ENCODE measurements at regions not wholly inside any gene's neighbourhood (a gene's known extent, or its start where the extent isn't known, plus 50 kb on each side); places are given as distances from the start of the nearest gene placed in this dataset.

DNA sequence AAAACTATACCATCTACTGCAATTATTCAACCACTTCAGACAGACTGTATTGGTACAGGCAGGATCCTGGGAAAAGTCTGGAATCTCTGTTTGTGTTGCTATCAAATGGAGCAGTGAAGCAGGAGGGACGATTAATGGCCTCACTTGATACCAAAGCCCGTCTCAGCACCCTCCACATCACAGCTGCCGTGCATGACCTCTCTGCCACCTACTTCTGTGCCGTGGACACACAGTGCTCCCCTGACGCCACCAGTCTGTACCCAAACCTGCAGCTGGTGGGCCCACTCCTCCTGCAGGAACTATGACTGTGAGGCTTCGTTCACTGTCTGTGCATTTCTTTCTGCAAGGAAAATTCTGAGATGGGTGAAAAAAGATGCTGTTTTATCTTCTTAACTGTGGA, 284.7 kb downstream of the DAD1 start:
- TF ChIP-seq RAD21 (IDR thresholded peaks at IDR 0.05; ENCODE audit: low read depth): no peak
- no peak for TF ChIP-seq ZBTB7A (IDR thresholded peaks at IDR 0.05; ENCODE audit: low read depth)
- no peak for TF ChIP-seq YY1 (IDR thresholded peaks at IDR 0.05; ENCODE audit: low read depth)
- no peak for TF ChIP-seq TEAD4 (IDR thresholded peaks at IDR 0.05)
- no peak for TF ChIP-seq CEBPB (IDR thresholded peaks at IDR 0.05)
- TF ChIP-seq TCF12 (IDR thresholded peaks at IDR 0.05; ENCODE audit: low read depth): no peak
- TF ChIP-seq FOXM1 (IDR thresholded peaks at IDR 0.05; ENCODE audit: borderline replicate concordance, low read depth): no peak
- TF ChIP-seq, protein P1, sequence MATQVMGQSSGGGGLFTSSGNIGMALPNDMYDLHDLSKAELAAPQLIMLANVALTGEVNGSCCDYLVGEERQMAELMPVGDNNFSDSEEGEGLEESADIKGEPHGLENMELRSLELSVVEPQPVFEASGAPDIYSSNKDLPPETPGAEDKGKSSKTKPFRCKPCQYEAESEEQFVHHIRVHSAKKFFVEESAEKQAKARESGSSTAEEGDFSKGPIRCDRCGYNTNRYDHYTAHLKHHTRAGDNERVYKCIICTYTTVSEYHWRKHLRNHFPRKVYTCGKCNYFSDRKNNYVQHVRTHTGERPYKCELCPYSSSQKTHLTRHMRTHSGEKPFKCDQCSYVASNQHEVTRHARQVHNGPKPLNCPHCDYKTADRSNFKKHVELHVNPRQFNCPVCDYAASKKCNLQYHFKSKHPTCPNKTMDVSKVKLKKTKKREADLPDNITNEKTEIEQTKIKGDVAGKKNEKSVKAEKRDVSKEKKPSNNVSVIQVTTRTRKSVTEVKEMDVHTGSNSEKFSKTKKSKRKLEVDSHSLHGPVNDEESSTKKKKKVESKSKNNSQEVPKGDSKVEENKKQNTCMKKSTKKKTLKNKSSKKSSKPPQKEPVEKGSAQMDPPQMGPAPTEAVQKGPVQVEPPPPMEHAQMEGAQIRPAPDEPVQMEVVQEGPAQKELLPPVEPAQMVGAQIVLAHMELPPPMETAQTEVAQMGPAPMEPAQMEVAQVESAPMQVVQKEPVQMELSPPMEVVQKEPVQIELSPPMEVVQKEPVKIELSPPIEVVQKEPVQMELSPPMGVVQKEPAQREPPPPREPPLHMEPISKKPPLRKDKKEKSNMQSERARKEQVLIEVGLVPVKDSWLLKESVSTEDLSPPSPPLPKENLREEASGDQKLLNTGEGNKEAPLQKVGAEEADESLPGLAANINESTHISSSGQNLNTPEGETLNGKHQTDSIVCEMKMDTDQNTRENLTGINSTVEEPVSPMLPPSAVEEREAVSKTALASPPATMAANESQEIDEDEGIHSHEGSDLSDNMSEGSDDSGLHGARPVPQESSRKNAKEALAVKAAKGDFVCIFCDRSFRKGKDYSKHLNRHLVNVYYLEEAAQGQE (IDR thresholded peaks at IDR 0.05; ENCODE audit: low read depth): no peak
- TF ChIP-seq, protein P2, sequence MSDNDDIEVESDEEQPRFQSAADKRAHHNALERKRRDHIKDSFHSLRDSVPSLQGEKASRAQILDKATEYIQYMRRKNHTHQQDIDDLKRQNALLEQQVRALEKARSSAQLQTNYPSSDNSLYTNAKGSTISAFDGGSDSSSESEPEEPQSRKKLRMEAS (IDR thresholded peaks at IDR 0.05): no peak
- TF ChIP-seq CREB1 (IDR thresholded peaks at IDR 0.05; ENCODE audit: low read depth): no peak
- no peak for TF ChIP-seq NFIC (IDR thresholded peaks at IDR 0.05)

DNA sequence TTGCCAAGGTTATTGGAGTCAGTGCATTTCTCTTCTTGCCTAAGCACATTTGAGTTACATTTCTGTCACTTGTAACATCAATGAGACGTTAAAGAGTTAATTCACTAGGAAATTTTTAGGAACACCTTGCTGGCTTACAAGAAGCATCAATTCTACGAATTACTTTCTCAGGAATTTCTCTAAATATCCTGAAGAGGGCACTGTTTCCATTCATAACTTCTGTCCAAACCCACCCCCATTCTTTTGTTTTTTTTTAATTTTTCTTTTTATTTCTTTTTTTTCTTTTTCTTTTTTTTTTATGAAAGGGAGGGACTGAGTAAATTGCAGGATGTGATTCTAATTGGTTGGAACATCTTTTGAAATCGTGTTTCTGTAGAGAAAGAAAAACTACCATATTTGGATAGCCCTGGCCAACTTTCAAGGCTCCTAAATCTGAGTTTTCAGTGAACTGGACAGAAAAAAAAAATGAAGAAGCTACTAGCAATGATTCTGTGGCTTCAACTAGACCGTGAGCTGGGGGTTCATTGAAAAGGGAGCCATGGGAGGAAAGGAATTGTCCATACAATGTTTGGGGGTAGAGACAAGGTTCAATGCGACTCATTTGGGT, 285.3 kb downstream of the DAD1 start:
- TF ChIP-seq FOXM1 (IDR thresholded peaks at IDR 0.05; ENCODE audit: borderline replicate concordance, low read depth): 0 out of 2 replicates have a peak, but pooled peaks have one; percentile 45
- TF ChIP-seq TAF1 (IDR thresholded peaks at IDR 0.05; ENCODE audit: low read depth): no peak
- TF ChIP-seq, protein P2 (IDR thresholded peaks at IDR 0.05): no peak
- no peak for TF ChIP-seq EP300 (IDR thresholded peaks at IDR 0.05; ENCODE audit: borderline replicate concordance)
- TF ChIP-seq NFIC (IDR thresholded peaks at IDR 0.05): no peak
- peak; percentile 38; the same call in 1 of the 2 replicates for TF ChIP-seq RAD21 (IDR thresholded peaks at IDR 0.05; ENCODE audit: low read depth)
- TF ChIP-seq CREB1 (IDR thresholded peaks at IDR 0.05; ENCODE audit: low read depth): no peak

DNA sequence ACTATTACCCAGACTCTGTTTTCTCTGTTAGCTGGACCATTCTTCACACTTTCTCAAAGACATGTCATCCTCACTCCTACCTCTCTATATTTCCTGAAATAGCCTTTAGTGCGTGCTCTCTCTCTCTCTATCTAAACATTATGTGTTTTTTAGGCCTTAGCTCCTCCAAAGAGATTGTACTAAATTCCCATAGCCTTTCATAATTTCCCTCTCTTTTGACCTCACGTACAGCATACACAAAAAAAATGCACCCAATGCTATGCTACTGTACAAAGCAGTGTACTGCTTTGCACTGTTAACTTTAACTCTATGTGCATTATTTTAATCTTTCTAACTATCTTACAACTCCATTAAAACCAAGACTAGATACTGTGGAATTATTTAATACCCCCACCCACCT, 288.4 kb downstream of the DAD1 start:
- TF ChIP-seq NFIC (IDR thresholded peaks at IDR 0.05) (no peak), CEBPB (IDR thresholded peaks at IDR 0.05) (no peak), TCF12 (IDR thresholded peaks at IDR 0.05; ENCODE audit: low read depth) (no peak), TEAD4 (IDR thresholded peaks at IDR 0.05) (no peak), ZBTB7A (IDR thresholded peaks at IDR 0.05; ENCODE audit: low read depth) (no peak), RAD21 (IDR thresholded peaks at IDR 0.05; ENCODE audit: low read depth) (no peak), FOXM1 (IDR thresholded peaks at IDR 0.05; ENCODE audit: borderline replicate concordance, low read depth) (no peak), YY1 (IDR thresholded peaks at IDR 0.05; ENCODE audit: low read depth) (no peak)
- TF ChIP-seq, protein P2 (IDR thresholded peaks at IDR 0.05): no peak

DNA sequence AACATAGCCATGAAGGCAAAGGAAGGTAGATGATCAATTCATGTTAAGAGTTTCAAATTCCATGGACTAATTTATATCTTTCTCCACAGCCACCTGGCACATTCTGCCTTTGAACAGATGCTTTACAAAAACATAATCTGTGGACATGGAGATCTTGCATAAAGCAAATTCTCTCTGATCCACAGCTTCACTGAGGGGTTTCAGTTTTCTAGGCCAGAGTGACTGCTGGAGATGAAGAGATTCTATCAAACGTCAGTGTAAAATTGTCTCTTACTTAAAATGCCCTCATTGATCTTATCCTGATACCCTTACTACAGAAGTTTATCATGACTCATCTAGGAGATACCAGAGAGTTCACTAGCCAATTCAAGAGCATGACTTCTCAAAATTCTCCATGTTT, 291.6 kb downstream of the DAD1 start:
- no peak for TF ChIP-seq TAF1 (IDR thresholded peaks at IDR 0.05; ENCODE audit: low read depth)
- TF ChIP-seq EP300 (IDR thresholded peaks at IDR 0.05; ENCODE audit: borderline replicate concordance): no peak
- TF ChIP-seq EGR1 (IDR thresholded peaks at IDR 0.05): no peak
- TF ChIP-seq ZBTB7A (IDR thresholded peaks at IDR 0.05; ENCODE audit: low read depth): no peak
- TF ChIP-seq TEAD4 (IDR thresholded peaks at IDR 0.05): no peak
- TF ChIP-seq TCF12 (IDR thresholded peaks at IDR 0.05; ENCODE audit: low read depth): no peak
- TF ChIP-seq FOXM1 (IDR thresholded peaks at IDR 0.05; ENCODE audit: borderline replicate concordance, low read depth): no peak
- TF ChIP-seq, protein P2 (IDR thresholded peaks at IDR 0.05): no peak
- no peak for TF ChIP-seq NFIC (IDR thresholded peaks at IDR 0.05)
- TF ChIP-seq CREB1 (IDR thresholded peaks at IDR 0.05; ENCODE audit: low read depth): no peak
- TF ChIP-seq RAD21 (IDR thresholded peaks at IDR 0.05; ENCODE audit: low read depth): no peak
- TF ChIP-seq, protein P1 (IDR thresholded peaks at IDR 0.05; ENCODE audit: low read depth): no peak
- TF ChIP-seq CEBPB (IDR thresholded peaks at IDR 0.05): no peak
- TF ChIP-seq, protein P3, sequence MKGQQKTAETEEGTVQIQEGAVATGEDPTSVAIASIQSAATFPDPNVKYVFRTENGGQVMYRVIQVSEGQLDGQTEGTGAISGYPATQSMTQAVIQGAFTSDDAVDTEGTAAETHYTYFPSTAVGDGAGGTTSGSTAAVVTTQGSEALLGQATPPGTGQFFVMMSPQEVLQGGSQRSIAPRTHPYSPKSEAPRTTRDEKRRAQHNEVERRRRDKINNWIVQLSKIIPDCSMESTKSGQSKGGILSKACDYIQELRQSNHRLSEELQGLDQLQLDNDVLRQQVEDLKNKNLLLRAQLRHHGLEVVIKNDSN (IDR thresholded peaks at IDR 0.05): no peak
- no peak for TF ChIP-seq YY1 (IDR thresholded peaks at IDR 0.05; ENCODE audit: low read depth)

DNA sequence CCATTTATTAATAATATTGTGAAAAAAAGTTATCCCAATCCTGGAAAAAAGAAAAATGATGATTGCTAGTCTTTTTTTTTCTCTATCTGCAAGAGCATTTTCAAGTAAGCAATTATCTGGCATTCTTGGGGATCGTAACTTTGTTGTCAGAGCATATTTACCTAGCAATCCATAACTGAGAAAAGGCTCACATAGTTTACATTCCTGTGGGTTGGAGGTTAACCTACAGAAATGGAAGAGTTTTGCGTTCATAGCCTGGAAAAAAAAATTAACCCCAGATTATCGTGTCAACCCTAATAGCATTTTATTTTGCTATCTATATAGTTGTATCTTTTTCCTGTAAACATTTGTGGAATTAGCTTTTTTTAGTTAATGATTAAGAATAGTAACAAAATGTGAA, 292.3 kb downstream of the DAD1 start:
- TF ChIP-seq TEAD4 (IDR thresholded peaks at IDR 0.05): peak; percentile 91
- TF ChIP-seq NFIC (IDR thresholded peaks at IDR 0.05): no peak
- TF ChIP-seq EP300 (IDR thresholded peaks at IDR 0.05; ENCODE audit: borderline replicate concordance): peak; percentile 42; the same call in 1 of the 2 replicates

DNA sequence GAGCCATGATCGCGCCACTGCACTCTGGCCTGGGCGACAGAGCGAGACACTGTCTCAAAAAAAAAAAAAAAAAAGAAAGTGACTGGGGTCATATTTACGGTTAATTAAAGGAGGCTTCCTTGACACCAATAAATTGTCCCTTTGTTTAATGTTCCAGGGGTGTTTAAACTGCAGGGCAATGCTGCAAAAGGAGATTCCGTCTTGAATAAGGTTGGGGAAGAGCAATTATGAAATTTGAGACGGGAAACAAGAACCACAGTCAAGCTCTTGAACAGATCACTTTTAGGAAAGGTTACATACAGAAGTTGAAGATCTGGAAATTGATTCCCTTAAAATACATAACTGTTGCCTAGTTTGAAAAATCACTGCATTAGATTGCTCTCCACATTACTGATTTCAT, 292.9 kb downstream of the DAD1 start:
- TF ChIP-seq YY1 (IDR thresholded peaks at IDR 0.05; ENCODE audit: low read depth): no peak
- no peak for TF ChIP-seq CEBPB (IDR thresholded peaks at IDR 0.05)
- TF ChIP-seq, protein P2 (IDR thresholded peaks at IDR 0.05): no peak
- TF ChIP-seq RAD21 (IDR thresholded peaks at IDR 0.05; ENCODE audit: low read depth): no peak
- TF ChIP-seq FOXM1 (IDR thresholded peaks at IDR 0.05; ENCODE audit: borderline replicate concordance, low read depth): no peak
- no peak for TF ChIP-seq EP300 (IDR thresholded peaks at IDR 0.05; ENCODE audit: borderline replicate concordance)
- TF ChIP-seq, protein P1 (IDR thresholded peaks at IDR 0.05; ENCODE audit: low read depth): no peak
- TF ChIP-seq, protein P3 (IDR thresholded peaks at IDR 0.05): no peak
- no peak for TF ChIP-seq TAF1 (IDR thresholded peaks at IDR 0.05; ENCODE audit: low read depth)
- TF ChIP-seq TCF12 (IDR thresholded peaks at IDR 0.05; ENCODE audit: low read depth): no peak
- TF ChIP-seq CREB1 (IDR thresholded peaks at IDR 0.05; ENCODE audit: low read depth): no peak
- no peak for TF ChIP-seq ZBTB7A (IDR thresholded peaks at IDR 0.05; ENCODE audit: low read depth)
- TF ChIP-seq TEAD4 (IDR thresholded peaks at IDR 0.05): no peak
